T-cell (primary cell): ENCODE measurements at regions not wholly inside any gene's neighbourhood (a gene's known extent, or its start where the extent isn't known, plus 50 kb on each side); places are given as distances from the start of the nearest gene placed in this dataset.
"Not testable (repeated sequence)": the region's sequence is repeated elsewhere in the genome, so short reads cannot be mapped to it uniquely, and the experiment has no call there.

ENCODE experiments used
- ATAC-seq, 4 experiments: fragments of 200-7000 bp in 3 of 4; fragments of 150-1000 bp in 1 of 4; cut with Tn5 transposase; replicated peaks in 1 of 4; 1 replicate in 3 of 4; 2 replicates in 1 of 4; pipeline ENCODE4 v1.10.0; 2021; ENCODE audit warnings: moderate library complexity in 3 of 4, mild to moderate bottlenecking in 2 of 4, moderate number of reproducible peaks in 1 of 4
- CTCF ChIA-PET, 2 donors: fragments of 300-600 bp; sonication (Branson Sonifier 250); formaldehyde crosslinking; loops; one replicate each; lab custom pipeline; 2022; ENCODE audit warnings: antibody characterized with exemption in 2 of 2; lab: Charles Lee
- POLR2A ChIA-PET, 2 donors: fragments of 300-600 bp; sonication (Branson Sonifier 250); formaldehyde crosslinking; loops; one replicate each; lab custom pipeline; 2022; ENCODE audit warnings: antibody characterized with exemption in 2 of 2; lab: Charles Lee
- DNase-seq, 35 experiments: peaks; one replicate each; pipeline versions ENCODE4 v3.0.0 to v3.0.0-alpha.2; 2013 to 2023
- H3K27ac ChIP-seq: one replicate; pipeline ENCODE4 v1.5.1; 2013; ENCODE audit warnings: low read length
- H3K27me3 ChIP-seq, 2 experiments: replicated peaks in 1 of 2; 1 replicate in 1 of 2; 2 replicates in 1 of 2; pipeline versions ENCODE4 v1.6.1 to v1.7.0; 2013; ENCODE audit warnings: low read length in 1 of 2, mixed read lengths in 1 of 2; ENCODE audit not compliant: control insufficient read depth in 2 of 2, insufficient read depth in 2 of 2; ENCODE audit errors: extremely low read depth in 1 of 2
- H3K36me3 ChIP-seq, 2 donors: 1 replicate in 1 of 2; 2 replicates in 1 of 2; pipeline versions ENCODE4 v1.6.1 to v1.7.0; 2013; ENCODE audit warnings: low read length in 1 of 2; ENCODE audit not compliant: control insufficient read depth in 2 of 2, insufficient read depth in 1 of 2; ENCODE audit errors: extremely low read depth in 1 of 2
- H3K4me1 ChIP-seq, 2 experiments: 1 replicate in 1 of 2; 2 replicates in 1 of 2; pipeline versions ENCODE4 v1.6.1 to v1.7.0; 2013; ENCODE audit warnings: low read length in 2 of 2, mixed read lengths in 1 of 2; ENCODE audit not compliant: insufficient read depth in 2 of 2, control insufficient read depth in 1 of 2; ENCODE audit errors: extremely low read depth in 1 of 2
- H3K4me3 ChIP-seq, 2 donors: 1 replicate in 1 of 2; 2 replicates in 1 of 2; pipeline versions ENCODE4 v1.5.1 to v1.7.0; 2013; ENCODE audit warnings: mild to moderate bottlenecking in 2 of 2, low read length in 1 of 2, moderate library complexity in 1 of 2; ENCODE audit not compliant: control insufficient read depth in 1 of 2; ENCODE audit errors: extremely low read depth in 1 of 2
- H3K9me3 ChIP-seq: 2 replicates; pipeline ENCODE4 v1.7.0; 2013
- H3K27ac Mint-ChIP-seq, 2 donors: one replicate each; pipeline ENCODE4 v1.8.0; 2020 to 2021; ENCODE audit warnings: mild to moderate bottlenecking in 2 of 2, mixed read lengths in 2 of 2
- H3K27me3 Mint-ChIP-seq, 2 donors: one replicate each; pipeline ENCODE4 v1.8.0; 2021 to 2022; ENCODE audit warnings: mixed read lengths in 2 of 2
- H3K36me3 Mint-ChIP-seq: one replicate; pipeline ENCODE4 v1.8.0; 2021; ENCODE audit warnings: mixed read lengths
- H3K4me1 Mint-ChIP-seq, 3 donors: one replicate each; pipeline ENCODE4 v1.8.0; 2020 to 2022; ENCODE audit warnings: mixed read lengths in 3 of 3, mild to moderate bottlenecking in 1 of 3
- H3K4me3 Mint-ChIP-seq, 3 donors: one replicate each; pipeline ENCODE4 v1.8.0; 2020 to 2022; ENCODE audit warnings: mild to moderate bottlenecking in 3 of 3, mixed read lengths in 3 of 3, moderate library complexity in 3 of 3
- H3K9me3 Mint-ChIP-seq, 3 donors: one replicate each; pipeline ENCODE4 v1.8.0; 2020 to 2022; ENCODE audit warnings: mixed read lengths in 3 of 3
- WGBS: methylation state at CpG from one replicate; pipeline ENCODE4 v1.1.5; 2013; ENCODE audit warnings: missing lambda C conversion rate; ENCODE audit not compliant: insufficient coverage; 5-methylcytosine and 5-hydroxymethylcytosine counted together

- Mint-ChIP-seq H3K27me3 (no peaks in the 10 kb centered on the region), H3K4me3 (no peak overlapping the region), H3K9me3 (peaks cover 3 to 15% (median 7%) of the 10 kb centered on the region in 3 donors), H3K36me3 (no peaks in the 10 kb centered on the region), H3K4me1 (no peaks in the 10 kb centered on the region), H3K27ac (no peak overlapping the region)
- Histone ChIP-seq H3K9me3 (no peaks in the 10 kb centered on the region), H3K4me1 (no peaks in the 10 kb centered on the region), H3K27me3 (no peaks in the 10 kb centered on the region), H3K36me3 (no peaks in the 10 kb centered on the region), H3K27ac (no peak overlapping the region), H3K4me3 (no peak overlapping the region)
- ChIA-PET POLR2A (no interaction called here), CTCF (no interaction called here)
- WGBS: no CpG with 5 or more reads among the region's 3 CpGs
- ATAC-seq (no peak), DNase-seq (no peak)
Observed at GRCh38 chr4:187393531-187394344, 601.8 kb upstream of the ZFP42 start.

- no peak for DNase-seq
- no peaks in the 10 kb centered on the region for H3K27me3 Mint-ChIP-seq
- Histone ChIP-seq H3K36me3 (no peaks in the 10 kb centered on the region), H3K27ac (no peak overlapping the region), H3K9me3 (no peaks in the 10 kb centered on the region), H3K4me3 (no peak overlapping the region), H3K27me3 (no peaks in the 10 kb centered on the region), H3K4me1 (no peaks in the 10 kb centered on the region)
- ChIA-PET CTCF (no interaction called here), POLR2A (no interaction called here)
- H3K27ac Mint-ChIP-seq: no peak overlapping the region
- no peak for ATAC-seq
- no peak overlapping the region for H3K4me3 Mint-ChIP-seq
- peaks cover 15 to 29% (median 25%) of the 10 kb centered on the region in 3 donors for H3K9me3 Mint-ChIP-seq
- no peaks in the 10 kb centered on the region for H3K4me1 Mint-ChIP-seq
- no peaks in the 10 kb centered on the region for H3K36me3 Mint-ChIP-seq
- 77% methylated on average over 5 of the region's 6 CpGs for WGBS
Observed at GRCh38 chr4:187396106-187396505, 599.5 kb upstream of the ZFP42 start.

GRCh38 chr4:187408447-187408846 lies 587.1 kb upstream of the ZFP42 start:
- H3K27ac Mint-ChIP-seq, H3K36me3 ChIP-seq, H3K9me3 ChIP-seq, CTCF ChIA-PET, DNase-seq, H3K4me1 Mint-ChIP-seq, H3K4me3 ChIP-seq, H3K4me1 ChIP-seq, H3K36me3 Mint-ChIP-seq, H3K27ac ChIP-seq, POLR2A ChIA-PET, ATAC-seq, H3K27me3 ChIP-seq, H3K27me3 Mint-ChIP-seq, H3K4me3 Mint-ChIP-seq: not testable (repeated sequence)
- 91% methylated on average over 9 of the region's 10 CpGs for WGBS
- H3K9me3 Mint-ChIP-seq: peaks cover 6 to 19% (median 9%) of the 10 kb centered on the region in 3 donors

- ATAC-seq (no peak), DNase-seq (no peak)
- ChIA-PET CTCF (no interaction called here), POLR2A (no interaction called here)
- peaks cover 3 to 7% (median 4%) of the 10 kb centered on the region in 3 donors for H3K9me3 Mint-ChIP-seq
- no peak overlapping the region for H3K4me3 ChIP-seq
- H3K4me3 Mint-ChIP-seq: no peak overlapping the region
- WGBS: 80% methylated on average over 1 of the region's 4 CpGs
- no peaks in the 10 kb centered on the region for H3K36me3 ChIP-seq
- no peaks in the 10 kb centered on the region for H3K4me1 ChIP-seq
- H3K4me1 Mint-ChIP-seq: no peaks in the 10 kb centered on the region
- H3K36me3 Mint-ChIP-seq: no peaks in the 10 kb centered on the region
- H3K27ac Mint-ChIP-seq: no peak overlapping the region
- H3K9me3 ChIP-seq: no peaks in the 10 kb centered on the region
- H3K27me3 Mint-ChIP-seq: no peaks in the 10 kb centered on the region
- no peaks in the 10 kb centered on the region for H3K27me3 ChIP-seq
- no peak overlapping the region for H3K27ac ChIP-seq
Observed at GRCh38 chr4:187413564-187414358, 581.8 kb upstream of the ZFP42 start.

- Mint-ChIP-seq H3K27me3 (no peaks in the 10 kb centered on the region), H3K4me1 (no peaks in the 10 kb centered on the region), H3K36me3 (no peaks in the 10 kb centered on the region), H3K27ac (no peak overlapping the region), H3K9me3 (peaks cover 4 to 13% (median 10%) of the 10 kb centered on the region in 3 donors), H3K4me3 (no peak overlapping the region)
- ATAC-seq (no peak), DNase-seq (no peak)
- Histone ChIP-seq H3K9me3 (no peaks in the 10 kb centered on the region), H3K4me3 (no peak overlapping the region), H3K27ac (no peak overlapping the region), H3K27me3 (no peaks in the 10 kb centered on the region), H3K4me1 (no peaks in the 10 kb centered on the region), H3K36me3 (no peaks in the 10 kb centered on the region)
- WGBS: 83% methylated on average over 1 of the region's 2 CpGs
- ChIA-PET POLR2A (no interaction called here), CTCF (no interaction called here)
Observed at GRCh38 chr4:187414716-187415115, 580.9 kb upstream of the ZFP42 start.

GRCh38 chr4:187415231-187415630 lies 580.3 kb upstream of the ZFP42 start:
- Mint-ChIP-seq H3K4me3 (no peak overlapping the region), H3K36me3 (no peaks in the 10 kb centered on the region), H3K27ac (no peak overlapping the region), H3K9me3 (peaks cover 4 to 17% (median 16%) of the 10 kb centered on the region in 3 donors), H3K4me1 (no peaks in the 10 kb centered on the region), H3K27me3 (no peaks in the 10 kb centered on the region)
- WGBS: no CpG with 5 or more reads among the region's 3 CpGs
- Histone ChIP-seq H3K27me3 (no peaks in the 10 kb centered on the region), H3K27ac (no peak overlapping the region), H3K9me3 (no peaks in the 10 kb centered on the region), H3K4me3 (no peak overlapping the region), H3K4me1 (no peaks in the 10 kb centered on the region), H3K36me3 (no peaks in the 10 kb centered on the region)
- ATAC-seq (no peak), DNase-seq (no peak)
- ChIA-PET CTCF (no interaction called here), POLR2A (no interaction called here)
